ENCODE measurements at regions not wholly inside any gene's neighbourhood (a gene's known extent, or its start where the extent isn't known, plus 50 kb on each side); places are given as distances from the start of the nearest gene placed in this dataset.

DNA sequence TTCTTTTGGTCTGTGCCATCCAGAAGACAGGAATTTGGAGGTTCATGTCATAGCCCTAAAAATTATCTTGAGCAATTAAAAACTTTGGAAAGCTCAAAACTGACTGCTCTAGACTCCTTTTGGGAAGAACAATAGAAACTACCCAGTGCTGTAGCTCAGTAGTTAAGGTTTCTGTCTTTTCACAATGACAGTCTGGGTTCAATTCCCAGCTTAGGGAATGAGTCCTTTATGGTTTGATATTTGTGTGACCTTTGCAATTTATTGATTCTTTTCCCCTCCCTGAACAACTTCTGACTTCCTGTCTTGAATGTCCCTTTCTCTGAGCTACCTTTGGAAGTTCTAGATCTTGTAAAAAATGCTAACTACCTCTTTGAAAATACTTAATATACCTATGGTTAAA lies 603.3 kb upstream of the IGFBP3 start:
- peak; percentile 23 for DNase-seq

DNA sequence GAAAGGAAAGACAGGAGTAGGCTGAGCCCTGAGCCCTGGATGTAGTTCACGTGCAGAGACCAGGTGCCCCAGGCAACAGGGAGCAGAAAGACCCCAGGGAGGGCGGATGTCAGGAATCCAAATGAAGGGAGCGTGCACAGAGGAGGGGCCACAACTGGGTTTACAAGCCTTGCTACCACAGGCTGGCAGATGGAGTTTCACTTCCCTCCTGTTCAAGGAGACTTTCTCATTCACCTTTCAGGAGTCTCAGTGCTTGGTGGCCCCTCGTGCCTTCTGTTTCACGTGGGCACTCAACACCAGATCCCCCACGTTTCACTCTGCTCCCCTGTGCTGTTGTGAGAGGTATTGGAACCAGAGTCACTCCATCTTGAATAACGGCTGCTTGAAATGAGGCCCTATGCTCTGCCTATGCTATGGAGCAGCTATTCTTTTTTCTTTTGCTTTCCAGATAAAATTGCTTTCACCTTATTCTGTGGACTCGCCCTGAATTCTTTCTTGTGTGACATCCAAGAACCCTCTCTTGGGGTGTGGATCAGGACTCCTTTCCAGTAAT lies 601.4 kb upstream of the IGFBP3 start:
- DNase-seq, result no peak

DNA sequence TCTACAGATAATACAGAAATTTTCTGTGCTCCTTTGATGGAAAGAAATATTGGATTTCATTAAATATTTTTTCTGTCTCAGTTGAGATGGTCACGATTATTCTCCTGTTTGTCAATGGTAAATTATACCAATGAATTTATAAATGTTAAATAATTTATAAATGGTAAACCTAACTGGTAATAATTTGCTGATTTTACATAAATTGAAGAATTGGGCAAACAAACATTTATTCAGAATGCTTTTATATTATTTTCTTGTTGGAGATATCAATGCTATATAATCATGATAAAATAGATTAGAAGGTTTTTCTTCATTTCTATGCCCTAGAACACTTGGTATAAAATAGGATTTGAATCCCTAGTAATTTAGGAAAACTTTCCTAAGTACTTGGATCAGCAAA lies 597.6 kb upstream of the IGFBP3 start:
- no peak for DNase-seq

DNA sequence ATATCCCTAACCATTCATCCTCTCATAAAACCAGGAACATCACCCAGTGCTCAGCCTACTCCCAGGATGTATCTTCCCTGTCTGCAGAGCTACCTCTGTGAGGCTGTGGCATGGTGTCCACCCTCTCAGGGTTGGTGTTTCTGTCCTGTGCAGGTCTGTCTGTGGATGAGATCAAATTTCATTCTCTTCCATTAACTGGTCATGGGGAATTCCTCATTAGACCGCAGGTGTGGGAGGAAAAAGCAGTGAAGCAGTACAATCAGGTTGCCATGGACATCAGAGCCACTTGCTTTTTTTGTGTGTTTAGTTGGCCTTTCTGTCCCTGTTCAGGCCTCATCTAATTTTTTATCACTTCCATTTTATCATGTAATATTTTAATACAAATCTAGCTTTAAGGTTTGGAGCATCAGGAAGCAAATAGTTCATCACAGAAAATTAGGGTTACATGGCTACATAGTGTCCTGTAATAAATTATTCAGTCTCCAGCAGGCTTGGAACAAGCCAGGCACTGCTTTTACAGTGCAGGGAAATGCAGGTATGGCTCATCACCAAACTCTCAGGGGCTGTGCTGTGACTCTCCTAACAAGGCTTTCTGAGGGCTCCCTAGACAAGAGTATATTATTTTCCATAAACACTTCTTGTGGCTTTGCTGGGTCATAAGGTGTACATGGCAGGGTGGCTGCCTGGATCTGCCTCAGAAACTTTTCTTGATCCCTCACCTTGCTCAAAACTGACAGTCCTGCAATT lies 594.9 kb upstream of the IGFBP3 start:
- DNase-seq, result peak; percentile 91

DNA sequence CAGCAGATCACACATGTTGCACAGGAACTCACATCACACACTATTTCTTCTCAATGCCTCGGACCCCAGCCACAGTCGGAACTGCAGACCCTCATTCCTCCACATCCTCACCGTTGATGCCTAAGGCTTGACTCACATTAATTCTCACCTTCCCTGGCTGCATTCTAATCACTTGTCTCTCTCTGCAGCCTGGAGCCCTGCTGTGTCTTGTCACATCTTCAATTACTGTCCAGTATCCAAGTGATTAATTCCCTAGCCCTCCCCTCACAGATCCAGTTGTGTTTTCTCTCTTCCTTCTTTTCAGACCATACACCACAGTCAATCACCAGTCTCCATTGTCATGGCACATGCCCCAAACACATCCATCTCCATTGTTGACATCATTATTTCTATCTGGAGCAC lies 592.4 kb upstream of the IGFBP3 start:
- no peak for DNase-seq

DNA sequence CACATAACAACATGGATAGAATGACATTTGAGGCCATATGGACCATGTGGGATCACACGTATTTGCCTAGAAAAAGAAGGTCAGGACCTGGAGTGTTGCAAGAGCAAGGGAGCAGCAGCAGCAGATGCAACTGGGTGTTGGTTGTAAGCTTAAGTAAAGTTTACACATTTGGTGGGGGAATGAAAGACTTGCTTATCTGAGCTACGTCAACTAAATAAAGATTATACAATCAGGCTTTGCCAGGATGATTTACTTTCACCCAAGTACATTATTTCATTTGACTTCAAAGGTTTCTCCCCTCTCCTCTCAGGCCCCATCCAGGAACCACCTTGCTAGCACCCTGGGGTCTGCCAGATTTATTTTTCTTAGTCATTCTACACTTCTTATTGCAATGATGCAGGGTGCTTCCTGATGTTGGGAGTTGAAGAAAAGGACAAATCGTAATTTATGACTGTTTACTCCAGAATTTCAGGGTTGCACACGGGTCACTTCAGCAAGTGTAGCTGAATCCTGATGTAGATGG lies 591.9 kb upstream of the IGFBP3 start:
- DNase-seq, result no peak

DNA sequence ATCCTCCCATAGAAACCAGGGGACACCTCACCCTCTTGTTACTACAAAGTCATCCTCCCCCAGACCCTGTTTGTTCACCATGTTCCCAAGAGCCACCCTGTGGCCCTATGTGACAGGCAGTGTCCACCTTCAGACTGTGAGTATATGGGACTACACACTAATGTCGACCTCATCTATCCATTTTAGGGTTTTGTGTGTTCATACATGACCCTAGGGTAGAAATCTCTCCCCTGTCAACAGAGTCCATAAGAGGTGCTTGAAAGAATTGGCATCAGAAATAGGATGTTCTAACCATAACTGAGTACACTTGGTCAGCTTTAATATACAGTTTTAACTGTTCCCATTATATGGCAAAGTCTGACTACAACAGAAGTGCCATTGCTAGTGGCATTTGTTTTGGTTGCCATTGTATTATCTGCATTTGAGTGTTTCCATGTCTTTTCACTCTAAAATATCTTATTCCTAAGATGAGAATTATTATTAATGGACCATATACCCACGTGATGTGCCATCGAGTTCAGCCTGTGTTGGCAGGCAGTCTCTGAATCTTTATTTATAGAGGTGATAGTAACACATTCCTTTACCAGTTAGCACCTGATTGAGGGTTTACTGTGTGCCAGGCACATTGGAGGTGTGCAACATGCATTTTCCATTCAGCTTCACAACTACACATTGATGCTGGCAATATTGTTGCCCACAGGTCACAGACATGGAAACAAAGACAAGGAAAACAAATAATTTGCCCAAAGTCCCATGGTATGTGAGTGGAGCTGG lies 590.6 kb upstream of the IGFBP3 start:
- DNase-seq, result no peak

DNA sequence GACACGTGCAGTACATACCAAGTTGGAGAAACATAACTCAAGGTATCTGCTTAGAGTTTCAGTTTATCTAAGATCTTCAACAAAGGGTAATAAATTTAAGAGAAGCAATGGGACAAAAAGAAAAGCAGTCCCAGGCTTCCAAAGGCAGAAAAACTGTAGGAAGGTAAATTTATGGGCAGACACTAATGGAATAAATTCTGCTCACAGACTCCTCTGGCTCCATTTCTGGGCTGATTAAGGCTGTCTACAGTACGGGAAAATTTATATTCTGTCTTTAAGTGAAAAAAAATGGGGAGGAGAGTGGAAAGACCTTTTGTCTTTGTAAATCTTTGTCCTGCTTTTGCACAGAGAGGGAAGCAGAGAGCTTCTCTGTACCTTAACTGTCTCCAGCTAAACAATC lies 587.5 kb upstream of the IGFBP3 start:
- DNase-seq, result no peak

DNA sequence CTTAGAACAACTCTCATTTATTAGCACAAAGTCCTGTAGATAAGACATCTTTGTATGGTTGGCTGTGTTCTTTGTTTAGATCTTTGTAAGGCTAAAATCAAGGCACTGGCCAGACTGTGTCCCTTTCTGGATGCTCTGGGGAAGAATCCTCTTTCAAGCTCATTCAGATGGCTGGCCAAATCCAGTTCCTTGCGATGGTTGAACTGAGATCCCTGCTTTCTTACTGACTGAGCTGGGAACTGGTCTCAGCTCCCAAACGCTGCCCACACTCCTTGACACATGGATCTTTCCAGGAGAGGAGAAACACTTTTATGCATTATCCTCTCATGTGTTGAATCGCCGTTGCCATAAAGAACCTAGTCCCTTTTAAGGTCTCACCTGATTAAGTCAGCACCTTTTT lies 586.5 kb upstream of the IGFBP3 start:
- DNase-seq, result no peak

DNA sequence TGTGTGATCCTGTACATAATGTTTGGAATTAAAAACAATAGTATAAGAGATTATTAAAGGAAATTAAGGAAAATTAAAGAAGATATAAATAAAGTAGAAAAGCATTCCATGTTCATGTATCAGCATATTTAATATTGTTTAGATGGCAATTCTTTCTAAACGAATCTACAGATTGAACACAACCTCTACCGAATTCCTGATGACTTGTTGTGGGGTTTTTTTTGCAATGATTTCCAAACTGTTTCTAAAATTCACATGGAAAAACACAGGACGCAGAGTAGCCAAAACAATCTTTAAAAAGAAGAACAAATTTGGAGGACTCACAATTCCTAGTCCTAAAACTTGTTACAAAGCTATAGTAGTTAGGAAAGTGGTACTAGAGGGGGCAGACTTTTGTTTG lies 573.4 kb upstream of the IGFBP3 start:
- DNase-seq, result no peak

DNA sequence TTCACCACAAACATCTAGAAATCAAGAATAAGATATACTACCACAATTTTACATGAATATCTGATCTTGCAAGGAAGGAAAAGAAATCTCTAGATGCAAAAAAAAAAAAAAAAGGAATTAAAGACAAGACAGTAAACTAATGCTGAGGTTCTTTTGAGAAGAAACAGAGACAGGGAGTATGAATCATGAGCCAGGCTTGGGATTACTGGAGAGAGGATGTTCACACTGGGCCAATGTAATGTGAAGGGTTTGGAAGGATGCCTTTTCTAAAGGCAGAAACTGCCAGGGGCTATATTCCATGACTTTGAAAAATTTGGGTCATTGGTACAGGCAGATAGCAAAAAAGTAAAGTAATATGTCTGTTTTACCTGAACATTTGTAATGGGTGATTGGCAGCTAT lies 573.0 kb upstream of the IGFBP3 start:
- DNase-seq, result no peak

DNA sequence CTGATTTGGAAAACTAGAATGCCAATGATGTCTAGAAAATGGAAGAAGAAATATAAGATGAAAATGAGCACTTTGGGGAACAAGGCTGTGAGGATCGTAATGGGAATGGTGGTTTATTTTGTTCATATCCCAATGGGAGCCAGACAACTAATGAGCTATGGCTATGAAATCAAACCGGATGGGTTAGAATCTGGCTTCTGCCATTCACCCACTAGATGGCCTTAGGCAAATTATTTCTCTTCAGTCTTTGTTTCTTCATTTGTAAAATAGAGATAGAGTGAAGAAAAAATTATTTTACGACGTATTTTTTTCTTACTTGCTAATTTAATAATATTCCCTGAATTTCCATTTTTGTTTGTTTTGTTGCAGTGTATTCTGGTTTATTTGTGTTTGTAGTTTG lies 572.1 kb upstream of the IGFBP3 start:
- DNase-seq, result no peak

DNA sequence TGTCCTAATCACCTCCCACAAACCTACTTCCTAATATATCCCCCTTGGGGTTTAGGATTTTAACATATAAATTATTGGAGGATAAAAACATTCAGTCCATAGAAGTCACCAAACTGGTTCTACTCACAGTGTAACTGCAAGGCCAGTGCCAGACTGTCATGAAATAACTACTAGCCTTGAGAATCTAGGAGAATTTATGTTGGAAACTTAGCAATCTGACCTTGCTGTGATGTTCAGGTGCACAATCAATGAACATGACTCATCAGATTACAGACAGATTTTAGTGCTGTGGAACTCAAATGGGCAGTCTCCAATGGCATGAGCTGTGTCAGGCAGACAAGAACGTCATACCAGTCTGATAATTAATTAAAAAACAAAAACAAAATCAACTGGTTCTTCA lies 571.4 kb upstream of the IGFBP3 start:
- no peak for DNase-seq

DNA sequence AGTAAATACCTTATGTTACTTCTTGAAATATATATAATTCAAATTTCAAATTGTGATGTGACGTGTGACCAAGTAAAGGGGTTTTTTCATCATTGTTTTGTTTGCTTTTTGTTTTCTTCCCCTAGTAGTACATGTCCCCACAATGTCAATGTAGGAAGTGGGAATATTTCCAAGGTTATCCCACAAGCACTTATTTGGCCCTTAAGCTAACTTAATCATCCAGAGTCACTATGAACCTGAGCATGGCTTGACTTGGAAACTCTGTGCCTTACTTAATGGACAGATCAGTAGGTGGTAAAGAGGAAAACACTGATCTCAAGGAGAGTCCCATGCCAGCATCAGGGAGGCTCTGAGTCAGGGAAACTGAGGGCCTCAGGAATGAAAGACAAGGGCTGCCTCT lies 569.3 kb upstream of the IGFBP3 start:
- no peak for DNase-seq

DNA sequence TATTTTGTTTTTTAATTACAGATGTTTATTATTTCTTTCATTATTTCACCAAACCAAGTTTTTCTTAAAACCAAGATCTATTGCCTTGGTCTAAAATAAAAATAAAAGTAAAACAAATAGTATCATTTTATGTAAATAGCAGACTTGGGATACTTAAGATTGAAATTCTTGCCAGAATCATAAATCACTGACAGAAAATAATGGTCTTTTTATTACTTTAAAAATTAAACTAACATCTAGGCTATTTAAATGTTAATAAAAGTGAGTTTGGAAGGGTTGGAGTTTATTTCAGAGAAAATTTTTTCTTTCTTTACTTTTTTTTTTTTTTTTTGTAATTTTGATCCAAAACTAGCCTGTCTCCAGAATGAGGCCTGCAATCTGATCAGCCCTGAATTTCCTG lies 568.0 kb upstream of the IGFBP3 start:
- no peak for DNase-seq

DNA sequence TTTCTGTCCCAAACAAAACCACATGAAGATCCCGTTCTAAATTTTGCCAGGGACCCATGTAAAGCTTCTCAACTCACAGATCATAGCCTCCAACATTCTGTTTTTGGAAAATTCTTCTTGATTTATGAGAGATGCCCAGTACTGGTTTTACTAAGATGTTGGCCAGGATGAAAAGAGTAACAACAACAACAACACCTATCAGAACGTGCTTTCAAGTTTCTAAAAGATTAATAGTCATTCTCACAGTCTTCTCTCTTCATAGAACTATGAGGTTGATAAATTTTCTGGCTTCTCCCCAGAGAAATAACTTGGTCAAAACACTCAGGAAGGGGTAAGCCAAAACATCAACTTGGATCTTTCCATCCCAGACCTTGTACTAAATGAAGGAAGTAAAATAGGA lies 567.5 kb upstream of the IGFBP3 start:
- no peak for DNase-seq

DNA sequence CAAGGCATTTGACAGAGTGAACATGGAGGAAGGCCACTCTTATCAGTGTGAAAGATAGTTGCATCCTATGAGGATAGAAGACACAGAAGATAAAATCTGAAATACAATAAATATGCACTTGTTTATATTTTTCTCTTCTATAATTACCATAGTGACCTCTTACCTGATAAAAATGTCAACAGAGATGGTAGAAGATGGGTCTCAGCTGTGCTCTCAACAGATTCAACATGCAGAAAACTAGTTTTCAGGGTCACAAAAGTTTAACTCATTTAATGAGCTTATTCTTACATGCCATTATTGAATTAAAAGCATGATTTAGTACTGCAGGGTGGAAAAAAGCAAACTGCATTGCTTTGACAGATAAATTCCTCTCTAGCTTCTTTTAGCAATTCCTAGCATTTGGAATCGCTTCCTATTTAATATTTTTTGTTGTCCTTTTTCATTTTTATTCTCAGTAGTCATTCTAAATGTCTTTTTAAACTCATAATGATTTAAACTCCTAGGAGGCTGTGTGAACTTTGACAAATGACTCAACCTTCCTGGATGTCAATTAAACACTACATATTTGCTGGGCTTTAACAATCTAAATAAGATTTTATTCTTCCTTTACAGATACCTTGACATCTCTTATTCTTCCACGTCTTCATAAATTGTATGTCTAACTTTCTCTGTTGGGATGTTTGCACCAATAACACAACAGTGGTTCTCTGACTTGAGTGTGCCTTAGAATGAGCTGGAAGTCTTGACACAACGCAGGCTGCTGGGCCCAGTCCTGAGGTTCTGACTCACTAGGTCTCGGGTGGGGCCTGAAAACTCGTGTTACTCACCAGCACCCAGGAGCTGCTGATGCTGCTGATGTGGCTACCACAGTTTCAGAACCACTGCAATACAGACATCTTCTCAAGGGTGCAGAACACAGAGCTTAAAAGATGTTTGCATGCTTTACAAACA lies 565.5 kb upstream of the IGFBP3 start:
- DNase-seq, result peak; percentile 38

DNA sequence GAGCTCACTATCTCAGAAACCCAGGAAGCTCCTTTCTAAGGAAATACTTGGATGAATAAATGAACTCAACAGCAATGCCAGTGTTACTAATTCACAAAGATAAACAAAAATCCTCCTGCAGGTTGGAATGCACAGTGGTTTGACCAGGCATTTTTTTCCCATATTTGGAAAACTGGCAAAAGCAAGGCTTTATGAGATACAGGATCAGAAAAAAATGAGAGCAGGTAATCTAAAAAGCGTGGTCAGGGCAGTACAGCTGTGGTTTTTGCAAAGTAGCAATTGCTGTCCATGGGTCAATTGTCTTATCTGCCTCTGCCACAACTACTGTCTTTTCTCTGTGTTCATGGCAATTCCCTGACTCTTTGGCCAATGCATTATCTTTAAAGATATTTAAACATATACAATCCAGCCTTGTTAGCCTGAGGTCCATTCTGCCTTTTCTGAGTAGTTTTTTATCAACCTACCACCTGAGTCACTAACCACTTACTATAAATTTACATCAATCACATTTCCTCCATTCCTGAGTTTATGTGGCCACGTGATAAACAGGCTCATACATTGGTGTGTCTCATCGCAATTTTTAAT lies 564.5 kb upstream of the IGFBP3 start:
- peak; percentile 87 for DNase-seq

DNA sequence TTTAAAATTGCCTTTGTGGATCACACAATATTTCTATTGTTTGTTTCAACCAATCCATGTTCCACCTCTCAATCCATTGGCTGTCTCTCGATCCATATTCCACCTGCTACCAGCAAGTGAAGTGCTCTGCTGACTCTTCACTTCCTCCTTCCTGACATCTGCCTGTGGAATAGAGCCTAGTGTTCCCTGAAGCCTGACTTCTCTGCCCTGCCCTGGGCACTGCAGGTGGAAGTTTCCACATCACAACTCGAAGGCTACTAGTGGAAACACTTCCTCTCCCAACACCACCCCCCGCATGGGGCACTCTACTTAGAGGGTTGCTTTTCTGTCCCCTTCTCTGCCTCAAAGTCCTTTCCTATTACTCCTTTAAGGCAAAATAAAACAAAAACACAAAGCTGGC lies 563.8 kb upstream of the IGFBP3 start:
- DNase-seq, result peak; percentile 22

DNA sequence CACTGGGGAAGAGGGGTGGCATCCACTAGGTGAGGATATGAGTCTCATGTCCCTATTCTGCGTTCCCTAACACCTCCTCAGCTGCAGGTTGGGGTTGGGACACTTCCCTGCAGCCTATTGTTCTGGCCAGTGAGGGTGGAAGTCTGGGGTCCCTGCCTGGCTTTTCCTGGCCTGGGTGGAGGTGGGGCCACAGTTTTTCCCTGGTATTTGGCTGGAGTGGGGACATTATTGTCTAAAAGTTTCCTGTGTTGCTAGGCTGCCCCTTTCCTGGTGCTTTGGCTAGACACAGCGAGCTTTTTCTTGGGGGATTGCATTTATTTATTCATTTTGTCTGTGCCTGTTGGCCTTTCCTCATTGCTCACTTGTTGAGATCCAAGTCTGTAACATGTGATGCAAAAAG lies 559.5 kb upstream of the IGFBP3 start:
- DNase-seq, result no peak

DNA sequence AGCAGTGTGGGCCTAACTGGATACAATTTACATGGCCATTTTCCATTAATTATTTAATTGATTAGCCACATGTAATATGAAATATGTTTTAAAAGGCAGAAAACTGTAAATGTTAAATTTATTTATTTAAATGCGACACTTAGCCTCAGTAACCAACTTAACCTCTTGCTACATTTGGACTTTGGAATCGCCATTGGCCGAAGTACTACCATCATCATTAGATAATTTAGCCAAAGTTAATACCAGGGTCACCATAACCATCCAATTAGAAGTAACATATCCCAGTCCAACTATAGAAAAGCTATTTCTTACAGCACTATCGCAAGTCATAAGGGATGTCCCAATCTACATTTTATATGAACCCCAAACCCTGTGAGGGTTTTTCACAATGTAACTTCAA lies 558.6 kb upstream of the IGFBP3 start:
- no peak for DNase-seq

DNA sequence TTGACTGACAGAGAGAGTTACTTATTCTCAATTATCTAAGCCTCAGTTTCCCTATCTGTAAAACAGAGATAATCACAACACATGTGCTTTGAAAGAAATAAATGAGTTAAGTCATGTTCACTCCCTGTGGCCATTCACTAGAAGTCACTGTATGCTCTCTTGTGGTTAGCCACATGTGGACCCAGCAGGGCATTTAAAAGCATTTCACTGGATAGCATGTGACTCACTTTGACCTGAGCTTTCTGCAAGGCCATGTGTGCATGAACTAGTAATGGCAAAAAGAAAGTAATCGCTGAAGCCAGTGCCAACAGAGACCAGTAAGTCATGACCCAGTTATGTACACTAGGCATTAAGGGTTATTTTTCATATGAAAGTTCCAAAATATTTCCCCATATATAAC lies 557.0 kb upstream of the IGFBP3 start:
- DNase-seq, result peak; percentile 30

All from kidney glomerular epithelial cell (primary cell).